Liver (tissue), 8 donors: ENCODE measurements at regions not wholly inside any gene's neighbourhood (a gene's known extent, or its start where the extent isn't known, plus 50 kb on each side); places are given as distances from the start of the nearest gene placed in this dataset.

Source experiments
- DNase-seq: peaks from one replicate; pipeline ENCODE4 v3.0.0-alpha.2; 2017; ENCODE audit warnings: low spot score
- H3K27ac ChIP-seq, 2 donors: one replicate each; pipeline ENCODE4 v1.7.0; 2013; ENCODE audit warnings: inconsistent platforms in 2 of 2, low read length in 2 of 2, control low read depth in 1 of 2, low read depth in 1 of 2, mild to moderate bottlenecking in 1 of 2
- H3K27me3 ChIP-seq, 4 donors: one replicate each; pipeline versions ENCODE4 v1.6.1 to v1.7.0; 2013; ENCODE audit warnings: low read length in 3 of 4, inconsistent platforms in 1 of 4, mild to moderate bottlenecking in 1 of 4, moderate library complexity in 1 of 4; ENCODE audit not compliant: control insufficient read depth in 4 of 4, insufficient read depth in 4 of 4
- H3K36me3 ChIP-seq, 4 donors: one replicate each; pipeline versions ENCODE4 v1.6.1 to v1.7.0; 2013; ENCODE audit warnings: low read length in 3 of 4, mild to moderate bottlenecking in 3 of 4, low read depth in 1 of 4, moderate library complexity in 1 of 4; ENCODE audit not compliant: control insufficient read depth in 4 of 4, insufficient read depth in 3 of 4
- H3K4me1 ChIP-seq, 4 donors: one replicate each; pipeline versions ENCODE4 v1.6.1 to v1.7.0; 2013; ENCODE audit warnings: low read length in 3 of 4, mild to moderate bottlenecking in 3 of 4, moderate library complexity in 1 of 4; ENCODE audit not compliant: control insufficient read depth in 4 of 4, insufficient read depth in 4 of 4
- H3K4me3 ChIP-seq, 3 donors: one replicate each; pipeline versions ENCODE4 v1.6.1 to v1.7.0; 2013; ENCODE audit warnings: low read length in 3 of 3, control low read depth in 1 of 3, low read depth in 1 of 3, mild to moderate bottlenecking in 1 of 3
- H3K9ac ChIP-seq, 2 donors: one replicate each; pipeline ENCODE4 v1.7.0; 2013; ENCODE audit warnings: low read length in 2 of 2, mild to moderate bottlenecking in 2 of 2, moderate library complexity in 2 of 2, control low read depth in 1 of 2, low read depth in 1 of 2
- H3K9me3 ChIP-seq, 4 donors: one replicate each; pipeline versions ENCODE4 v1.6.1 to v1.7.0; 2013; ENCODE audit warnings: low read length in 3 of 4; ENCODE audit not compliant: control insufficient read depth in 4 of 4
- EGR1 ChIP-seq, 2 donors: IDR thresholded peaks; 2 replicates each; pipeline ENCODE4 v1.6.1; 2016 to 2018; ENCODE audit warnings: antibody characterized with exemption in 2 of 2, low read depth in 2 of 2
- FOXA1 ChIP-seq: IDR thresholded peaks from 2 replicates; pipeline ENCODE4 v1.6.1; 2016; ENCODE audit warnings: antibody characterized with exemption
- FOXA2 ChIP-seq: IDR thresholded peaks from 2 replicates; pipeline ENCODE4 v1.6.1; 2016; ENCODE audit warnings: antibody characterized with exemption
- GABPA ChIP-seq, 2 donors: IDR thresholded peaks in 1 of 2; conservative IDR thresholded peaks in 1 of 2; 2 replicates each; pipeline ENCODE4 v1.6.1; 2016; ENCODE audit warnings: antibody characterized with exemption in 2 of 2, mild to moderate bottlenecking in 1 of 2, moderate library complexity in 1 of 2
- HNF4A ChIP-seq, 2 donors: conservative IDR thresholded peaks; 2 replicates each; pipeline ENCODE4 v1.6.1; 2016; ENCODE audit warnings: antibody characterized with exemption in 2 of 2, mild to moderate bottlenecking in 2 of 2
- HNF4G ChIP-seq: IDR thresholded peaks from 2 replicates; pipeline ENCODE4 v1.6.1; 2016; ENCODE audit warnings: antibody characterized with exemption
- JUND ChIP-seq, 2 donors: IDR thresholded peaks; 2 replicates each; pipeline ENCODE4 v1.6.1; 2016; ENCODE audit warnings: antibody characterized with exemption in 2 of 2
- NR2F2 ChIP-seq: IDR thresholded peaks from 2 replicates; pipeline ENCODE4 v1.6.1; 2016; ENCODE audit warnings: antibody characterized with exemption
- RAD21 ChIP-seq, 2 donors: IDR thresholded peaks; 2 replicates each; pipeline ENCODE4 v1.6.1; 2016; ENCODE audit warnings: antibody characterized with exemption in 2 of 2, mild to moderate bottlenecking in 2 of 2
- RXRA ChIP-seq, 2 donors: IDR thresholded peaks; 2 replicates each; pipeline ENCODE4 v1.6.1; 2017 to 2018; ENCODE audit warnings: antibody characterized with exemption in 2 of 2, mild to moderate bottlenecking in 1 of 2
- SP1 ChIP-seq: IDR thresholded peaks from 2 replicates; pipeline ENCODE4 v1.6.1; 2018; ENCODE audit warnings: antibody characterized with exemption, mild to moderate bottlenecking
- TAF1 ChIP-seq: conservative IDR thresholded peaks from 2 replicates; pipeline ENCODE4 v1.6.1; 2016; ENCODE audit warnings: antibody characterized with exemption, mild to moderate bottlenecking
- YY1 ChIP-seq: IDR thresholded peaks from 2 replicates; pipeline ENCODE4 v1.6.1; 2016; ENCODE audit warnings: antibody characterized with exemption, mild to moderate bottlenecking
- WGBS: extraction: QIAGEN DNeasy Blood & Tissue Kit; methylation state at CpG from one replicate; pipeline ENCODE4 v1.1.7; 2013; 5-methylcytosine and 5-hydroxymethylcytosine counted together
- TF ChIP-seq, protein P1 (sequence below): fragments of 150-350 bp; IDR thresholded peaks from 2 replicates; pipeline ENCODE4 v1.5.1; 2017; ENCODE audit warnings: improper control_type of control experiment, low read depth, low read length; ENCODE audit not compliant: missing input control
- TF ChIP-seq, protein P2 (sequence below): IDR thresholded peaks from 2 replicates; pipeline ENCODE4 v1.6.1; 2016; ENCODE audit warnings: antibody characterized with exemption
- TF ChIP-seq, protein P3 (sequence below): IDR thresholded peaks from 2 replicates; pipeline ENCODE4 v1.6.1; 2016; ENCODE audit warnings: antibody characterized with exemption, mild to moderate bottlenecking
- TF ChIP-seq, protein P4 (sequence below): IDR thresholded peaks from 2 replicates; pipeline ENCODE4 v1.6.1; 2016; ENCODE audit warnings: antibody characterized with exemption
- TF ChIP-seq, protein P5 (sequence below): IDR thresholded peaks from 2 replicates; pipeline ENCODE4 v1.6.1; 2016; ENCODE audit warnings: antibody characterized with exemption
- donor health status: healthy.
- donor health status: healthy.
- donor health status: healthy.
- donor health status: healthy.
- donor health status: healthy.

DNA sequence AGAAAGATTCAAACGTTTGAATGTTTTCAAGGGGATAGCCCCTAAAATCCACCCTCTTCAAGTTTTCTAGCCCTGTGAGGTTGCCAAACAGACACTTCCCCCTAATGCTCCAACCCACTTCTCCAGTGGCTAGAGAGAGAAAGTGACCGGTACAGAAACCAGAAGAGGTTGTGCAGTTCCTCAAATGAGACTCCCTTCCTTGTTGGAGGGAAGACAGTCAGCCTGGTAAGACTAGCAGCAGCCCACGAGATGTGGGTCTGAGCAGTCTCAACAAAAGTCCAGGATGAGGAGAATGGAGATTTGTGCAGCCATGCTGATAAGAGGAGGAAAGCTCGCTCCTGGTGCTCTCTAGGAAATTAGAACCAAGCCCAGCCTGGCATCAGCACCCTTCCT is 222.8 kb upstream of the TPRG1 start:
- DNase-seq: no peak
- 26% methylated on average over 4 of the region's 4 CpGs for WGBS

DNA sequence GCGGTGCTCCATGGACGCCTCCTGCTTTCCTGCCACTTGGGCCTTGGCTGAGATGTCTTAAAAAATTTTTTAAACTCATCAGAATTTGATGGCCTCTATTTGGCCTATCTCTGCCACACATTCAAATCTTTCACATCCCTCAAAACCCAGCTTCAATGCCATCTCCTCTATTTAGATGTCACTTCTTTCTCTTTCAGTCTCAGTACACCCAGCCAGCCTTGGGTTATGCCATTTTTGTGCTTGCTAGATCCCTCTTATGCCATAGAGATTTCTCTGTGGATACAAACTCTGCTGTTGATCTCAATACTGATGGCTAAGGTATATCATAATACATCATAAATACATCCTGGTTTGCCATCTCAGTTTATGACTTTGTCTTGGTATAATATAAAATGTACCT is 222.3 kb upstream of the TPRG1 start:
- H3K9me3 ChIP-seq: no peaks in the 10 kb centered on the region
- DNase-seq: no peak
- no peaks in the 10 kb centered on the region for H3K36me3 ChIP-seq
- no peaks in the 10 kb centered on the region for H3K27me3 ChIP-seq
- peak overlapping the region; percentile 90 to 96 for H3K27ac ChIP-seq
- peak overlapping the region; percentile 91 to 97 for H3K9ac ChIP-seq
- 42% methylated on average over 2 of the region's 2 CpGs for WGBS
- TF ChIP-seq HNF4A (conservative IDR thresholded peaks at IDR 0.05) (no peak), EGR1 (IDR thresholded peaks at IDR 0.05; ENCODE audit: low read depth in 2 of 2) (no peak), YY1 (no peak), RXRA (IDR thresholded peaks at IDR 0.05) (no peak), JUND (IDR thresholded peaks at IDR 0.05) (no peak), HNF4G (no peak), FOXA1 (no peak), SP1 (no peak), GABPA (IDR thresholded peaks at IDR 0.05 in 1 of 2, conservative IDR thresholded peaks at IDR 0.05 in 1 of 2) (no peak), FOXA2 (no peak), NR2F2 (no peak), TAF1 (no peak)
- TF ChIP-seq, protein P1, sequence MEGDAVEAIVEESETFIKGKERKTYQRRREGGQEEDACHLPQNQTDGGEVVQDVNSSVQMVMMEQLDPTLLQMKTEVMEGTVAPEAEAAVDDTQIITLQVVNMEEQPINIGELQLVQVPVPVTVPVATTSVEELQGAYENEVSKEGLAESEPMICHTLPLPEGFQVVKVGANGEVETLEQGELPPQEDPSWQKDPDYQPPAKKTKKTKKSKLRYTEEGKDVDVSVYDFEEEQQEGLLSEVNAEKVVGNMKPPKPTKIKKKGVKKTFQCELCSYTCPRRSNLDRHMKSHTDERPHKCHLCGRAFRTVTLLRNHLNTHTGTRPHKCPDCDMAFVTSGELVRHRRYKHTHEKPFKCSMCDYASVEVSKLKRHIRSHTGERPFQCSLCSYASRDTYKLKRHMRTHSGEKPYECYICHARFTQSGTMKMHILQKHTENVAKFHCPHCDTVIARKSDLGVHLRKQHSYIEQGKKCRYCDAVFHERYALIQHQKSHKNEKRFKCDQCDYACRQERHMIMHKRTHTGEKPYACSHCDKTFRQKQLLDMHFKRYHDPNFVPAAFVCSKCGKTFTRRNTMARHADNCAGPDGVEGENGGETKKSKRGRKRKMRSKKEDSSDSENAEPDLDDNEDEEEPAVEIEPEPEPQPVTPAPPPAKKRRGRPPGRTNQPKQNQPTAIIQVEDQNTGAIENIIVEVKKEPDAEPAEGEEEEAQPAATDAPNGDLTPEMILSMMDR: no peak
- TF ChIP-seq, protein P2, sequence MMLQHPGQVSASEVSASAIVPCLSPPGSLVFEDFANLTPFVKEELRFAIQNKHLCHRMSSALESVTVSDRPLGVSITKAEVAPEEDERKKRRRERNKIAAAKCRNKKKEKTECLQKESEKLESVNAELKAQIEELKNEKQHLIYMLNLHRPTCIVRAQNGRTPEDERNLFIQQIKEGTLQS: no peak
- TF ChIP-seq, protein P3, sequence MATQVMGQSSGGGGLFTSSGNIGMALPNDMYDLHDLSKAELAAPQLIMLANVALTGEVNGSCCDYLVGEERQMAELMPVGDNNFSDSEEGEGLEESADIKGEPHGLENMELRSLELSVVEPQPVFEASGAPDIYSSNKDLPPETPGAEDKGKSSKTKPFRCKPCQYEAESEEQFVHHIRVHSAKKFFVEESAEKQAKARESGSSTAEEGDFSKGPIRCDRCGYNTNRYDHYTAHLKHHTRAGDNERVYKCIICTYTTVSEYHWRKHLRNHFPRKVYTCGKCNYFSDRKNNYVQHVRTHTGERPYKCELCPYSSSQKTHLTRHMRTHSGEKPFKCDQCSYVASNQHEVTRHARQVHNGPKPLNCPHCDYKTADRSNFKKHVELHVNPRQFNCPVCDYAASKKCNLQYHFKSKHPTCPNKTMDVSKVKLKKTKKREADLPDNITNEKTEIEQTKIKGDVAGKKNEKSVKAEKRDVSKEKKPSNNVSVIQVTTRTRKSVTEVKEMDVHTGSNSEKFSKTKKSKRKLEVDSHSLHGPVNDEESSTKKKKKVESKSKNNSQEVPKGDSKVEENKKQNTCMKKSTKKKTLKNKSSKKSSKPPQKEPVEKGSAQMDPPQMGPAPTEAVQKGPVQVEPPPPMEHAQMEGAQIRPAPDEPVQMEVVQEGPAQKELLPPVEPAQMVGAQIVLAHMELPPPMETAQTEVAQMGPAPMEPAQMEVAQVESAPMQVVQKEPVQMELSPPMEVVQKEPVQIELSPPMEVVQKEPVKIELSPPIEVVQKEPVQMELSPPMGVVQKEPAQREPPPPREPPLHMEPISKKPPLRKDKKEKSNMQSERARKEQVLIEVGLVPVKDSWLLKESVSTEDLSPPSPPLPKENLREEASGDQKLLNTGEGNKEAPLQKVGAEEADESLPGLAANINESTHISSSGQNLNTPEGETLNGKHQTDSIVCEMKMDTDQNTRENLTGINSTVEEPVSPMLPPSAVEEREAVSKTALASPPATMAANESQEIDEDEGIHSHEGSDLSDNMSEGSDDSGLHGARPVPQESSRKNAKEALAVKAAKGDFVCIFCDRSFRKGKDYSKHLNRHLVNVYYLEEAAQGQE: no peak
- TF ChIP-seq, protein P4, sequence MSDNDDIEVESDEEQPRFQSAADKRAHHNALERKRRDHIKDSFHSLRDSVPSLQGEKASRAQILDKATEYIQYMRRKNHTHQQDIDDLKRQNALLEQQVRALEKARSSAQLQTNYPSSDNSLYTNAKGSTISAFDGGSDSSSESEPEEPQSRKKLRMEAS: no peak
- TF ChIP-seq, protein P5, sequence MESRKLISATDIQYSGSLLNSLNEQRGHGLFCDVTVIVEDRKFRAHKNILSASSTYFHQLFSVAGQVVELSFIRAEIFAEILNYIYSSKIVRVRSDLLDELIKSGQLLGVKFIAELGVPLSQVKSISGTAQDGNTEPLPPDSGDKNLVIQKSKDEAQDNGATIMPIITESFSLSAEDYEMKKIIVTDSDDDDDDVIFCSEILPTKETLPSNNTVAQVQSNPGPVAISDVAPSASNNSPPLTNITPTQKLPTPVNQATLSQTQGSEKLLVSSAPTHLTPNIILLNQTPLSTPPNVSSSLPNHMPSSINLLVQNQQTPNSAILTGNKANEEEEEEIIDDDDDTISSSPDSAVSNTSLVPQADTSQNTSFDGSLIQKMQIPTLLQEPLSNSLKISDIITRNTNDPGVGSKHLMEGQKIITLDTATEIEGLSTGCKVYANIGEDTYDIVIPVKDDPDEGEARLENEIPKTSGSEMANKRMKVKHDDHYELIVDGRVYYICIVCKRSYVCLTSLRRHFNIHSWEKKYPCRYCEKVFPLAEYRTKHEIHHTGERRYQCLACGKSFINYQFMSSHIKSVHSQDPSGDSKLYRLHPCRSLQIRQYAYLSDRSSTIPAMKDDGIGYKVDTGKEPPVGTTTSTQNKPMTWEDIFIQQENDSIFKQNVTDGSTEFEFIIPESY: no peak
- peaks cover 0 to 46% (median 16%) of the 10 kb centered on the region in 4 donors for H3K4me1 ChIP-seq
- H3K4me3 ChIP-seq: peak overlapping the region; percentile 68 to 90 (median 84)

More for the DNA sequence above, 222.8 kb upstream of the TPRG1 start:
- H3K4me3 ChIP-seq: peak overlapping the region; percentile 68 to 90 (median 84)
- H3K27ac ChIP-seq: peak overlapping the region; percentile 90 to 96
- no peaks in the 10 kb centered on the region for H3K9me3 ChIP-seq
- no peaks in the 10 kb centered on the region for H3K27me3 ChIP-seq
- peaks cover 0 to 44% (median 14%) of the 10 kb centered on the region in 4 donors for H3K4me1 ChIP-seq
- TF ChIP-seq RAD21 (IDR thresholded peaks at IDR 0.05): peak in 1 of 2 donors; percentile 26
- TF ChIP-seq, protein P2: no peak
- H3K9ac ChIP-seq: peak overlapping the region; percentile 91 to 97
- H3K36me3 ChIP-seq: no peaks in the 10 kb centered on the region
